ENCODE measurements at regions not wholly inside any gene's neighbourhood (a gene's known extent, or its start where the extent isn't known, plus 50 kb on each side); places are given as distances from the start of the nearest gene placed in this dataset.

DNA sequence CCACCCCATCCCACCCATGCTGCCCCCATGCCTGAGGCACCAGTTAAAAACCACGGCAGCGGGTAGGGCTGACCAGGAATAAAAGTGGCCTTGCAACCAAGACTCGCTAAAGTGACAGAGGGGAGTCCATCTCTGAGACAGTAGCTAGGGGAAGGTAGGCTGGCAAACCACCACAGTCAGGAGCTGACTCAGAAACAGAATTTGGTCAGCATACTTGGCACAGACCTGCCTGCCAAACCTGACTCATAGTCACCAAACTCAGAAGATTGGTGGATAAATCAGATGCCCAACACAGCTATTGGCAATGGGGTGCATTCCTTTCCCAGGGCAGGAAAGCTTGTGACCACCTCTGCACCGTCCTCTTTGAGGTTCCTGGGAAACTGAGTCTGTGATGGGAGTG is 193.8 kb downstream of the BCOR start:
- no peak for TF ChIP-seq ZKSCAN8 (CRISPR knock-in tag; IDR thresholded peaks at IDR 0.05)
- no peak for TF ChIP-seq NFYB (IDR thresholded peaks at IDR 0.05; ENCODE audit: extremely low read depth, insufficient read length)
- TF ChIP-seq, protein P1, sequence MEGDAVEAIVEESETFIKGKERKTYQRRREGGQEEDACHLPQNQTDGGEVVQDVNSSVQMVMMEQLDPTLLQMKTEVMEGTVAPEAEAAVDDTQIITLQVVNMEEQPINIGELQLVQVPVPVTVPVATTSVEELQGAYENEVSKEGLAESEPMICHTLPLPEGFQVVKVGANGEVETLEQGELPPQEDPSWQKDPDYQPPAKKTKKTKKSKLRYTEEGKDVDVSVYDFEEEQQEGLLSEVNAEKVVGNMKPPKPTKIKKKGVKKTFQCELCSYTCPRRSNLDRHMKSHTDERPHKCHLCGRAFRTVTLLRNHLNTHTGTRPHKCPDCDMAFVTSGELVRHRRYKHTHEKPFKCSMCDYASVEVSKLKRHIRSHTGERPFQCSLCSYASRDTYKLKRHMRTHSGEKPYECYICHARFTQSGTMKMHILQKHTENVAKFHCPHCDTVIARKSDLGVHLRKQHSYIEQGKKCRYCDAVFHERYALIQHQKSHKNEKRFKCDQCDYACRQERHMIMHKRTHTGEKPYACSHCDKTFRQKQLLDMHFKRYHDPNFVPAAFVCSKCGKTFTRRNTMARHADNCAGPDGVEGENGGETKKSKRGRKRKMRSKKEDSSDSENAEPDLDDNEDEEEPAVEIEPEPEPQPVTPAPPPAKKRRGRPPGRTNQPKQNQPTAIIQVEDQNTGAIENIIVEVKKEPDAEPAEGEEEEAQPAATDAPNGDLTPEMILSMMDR (IDR thresholded peaks at IDR 0.05 in 2 of 3, conservative IDR thresholded peaks at IDR 0.05 in 1 of 3; ENCODE audit: insufficient read depth in 2 of 3, low read depth in 1 of 3, low read length in 3 of 3), result no peak
